ENCODE measurements at regions not wholly inside any gene's neighbourhood (a gene's known extent, or its start where the extent isn't known, plus 50 kb on each side); places are given as distances from the start of the nearest gene placed in this dataset.

DNA sequence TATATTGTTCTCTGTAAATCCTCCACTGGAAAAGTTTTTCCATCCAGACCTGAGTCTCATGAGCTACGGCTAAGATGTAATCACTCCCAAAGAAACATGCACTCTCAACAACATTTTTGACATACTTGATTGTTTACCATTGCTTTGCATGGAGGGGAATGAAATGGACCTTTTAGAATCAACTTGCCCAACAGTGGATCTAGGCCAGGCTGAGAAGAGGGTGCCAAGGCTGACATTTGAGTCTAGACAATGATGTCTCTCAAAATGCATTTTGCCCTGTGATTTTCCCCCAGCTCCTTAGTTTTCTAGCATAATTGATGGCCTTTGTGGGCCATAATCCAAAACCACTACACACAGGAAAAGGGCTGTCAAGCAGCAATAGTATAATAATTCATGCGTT is 297.9 kb upstream of the KLF6 start:
- TF ChIP-seq CTCF (IDR thresholded peaks at IDR 0.05; ENCODE audit: unreplicated experiment), result no peak
- no peak for DNase-seq (ENCODE audit: low spot score)
- Mint-ChIP-seq H3K4me3 (ENCODE audit: unreplicated experiment) (no peak overlapping the region), H3K4me1 (ENCODE audit: unreplicated experiment) (peaks cover 17% of the 10 kb centered on the region), H3K36me3 (ENCODE audit: low read depth, unreplicated experiment) (no peaks in the 10 kb centered on the region), H3K9me3 (ENCODE audit: unreplicated experiment) (no peaks in the 10 kb centered on the region), H3K27ac (ENCODE audit: unreplicated experiment) (no peak overlapping the region), H3K27me3 (ENCODE audit: unreplicated experiment) (no peaks in the 10 kb centered on the region)

- Mint-ChIP-seq H3K36me3 (ENCODE audit: low read depth, unreplicated experiment) (no peaks in the 10 kb centered on the region), H3K4me3 (ENCODE audit: unreplicated experiment) (no peak overlapping the region), H3K9me3 (ENCODE audit: unreplicated experiment) (no peaks in the 10 kb centered on the region), H3K4me1 (ENCODE audit: unreplicated experiment) (peaks cover 16% of the 10 kb centered on the region), H3K27ac (ENCODE audit: unreplicated experiment) (no peak overlapping the region), H3K27me3 (ENCODE audit: unreplicated experiment) (peaks cover 1% of the 10 kb centered on the region)
- TF ChIP-seq CTCF (IDR thresholded peaks at IDR 0.05; ENCODE audit: unreplicated experiment), result no peak
- DNase-seq (ENCODE audit: low spot score), result no peak
These were observed 296.7 kb upstream of the KLF6 start for GRCh38 chr10:4081685-4082111.

DNA sequence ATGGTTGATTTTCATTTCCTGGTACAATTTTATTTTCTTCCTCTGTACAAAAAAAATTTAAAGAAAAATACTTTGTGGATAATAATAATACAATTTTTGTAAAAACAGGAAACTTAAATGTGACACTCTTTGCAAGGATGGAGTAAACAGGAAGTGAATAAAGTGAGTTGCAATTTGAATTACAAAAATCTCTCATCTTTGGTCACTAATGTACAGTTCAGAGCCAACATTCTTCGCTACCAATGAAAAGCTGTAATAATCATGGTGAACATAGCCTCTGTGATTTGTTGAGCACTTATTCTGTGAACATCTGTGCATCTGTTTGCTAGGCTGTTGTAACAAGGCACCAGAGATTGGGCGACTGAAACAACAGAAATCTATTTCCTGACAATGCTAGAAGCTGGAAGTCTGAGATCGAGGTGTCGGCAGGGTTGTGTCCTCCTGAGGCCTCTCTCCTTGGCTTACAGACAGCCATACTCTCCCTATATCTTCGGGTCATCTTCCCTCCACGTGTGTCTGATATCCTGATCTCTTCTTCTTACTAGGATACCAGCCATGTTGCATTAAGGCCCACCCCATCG is 295.3 kb upstream of the KLF6 start:
- Mint-ChIP-seq H3K36me3 (ENCODE audit: low read depth, unreplicated experiment) (no peaks in the 10 kb centered on the region), H3K9me3 (ENCODE audit: unreplicated experiment) (no peaks in the 10 kb centered on the region), H3K4me3 (ENCODE audit: unreplicated experiment) (no peak overlapping the region), H3K4me1 (ENCODE audit: unreplicated experiment) (peaks cover 8% of the 10 kb centered on the region), H3K27ac (ENCODE audit: unreplicated experiment) (no peak overlapping the region), H3K27me3 (ENCODE audit: unreplicated experiment) (peaks cover 1% of the 10 kb centered on the region)
- no peak for TF ChIP-seq CTCF (IDR thresholded peaks at IDR 0.05; ENCODE audit: unreplicated experiment)
- DNase-seq (ENCODE audit: low spot score), result no peak

- TF ChIP-seq CTCF (IDR thresholded peaks at IDR 0.05; ENCODE audit: unreplicated experiment), result no peak
These were observed 294.8 kb upstream of the KLF6 start for GRCh38 chr10:4079803-4080202.

GRCh38 chr10:4077804-4078203 is 292.8 kb upstream of the KLF6 start:
- TF ChIP-seq CTCF (IDR thresholded peaks at IDR 0.05; ENCODE audit: unreplicated experiment), result no peak
- H3K36me3 Mint-ChIP-seq (ENCODE audit: low read depth, unreplicated experiment), result no peaks in the 10 kb centered on the region

More at GRCh38 chr10:4079803-4080202, 294.8 kb upstream of the KLF6 start:
- Mint-ChIP-seq H3K27me3 (ENCODE audit: unreplicated experiment) (peaks cover 1% of the 10 kb centered on the region), H3K27ac (ENCODE audit: unreplicated experiment) (no peak overlapping the region), H3K36me3 (ENCODE audit: low read depth, unreplicated experiment) (no peaks in the 10 kb centered on the region), H3K4me1 (ENCODE audit: unreplicated experiment) (peaks cover 8% of the 10 kb centered on the region), H3K4me3 (ENCODE audit: unreplicated experiment) (no peak overlapping the region), H3K9me3 (ENCODE audit: unreplicated experiment) (no peaks in the 10 kb centered on the region)
- no peak for DNase-seq (ENCODE audit: low spot score)

More at GRCh38 chr10:4077804-4078203, 292.8 kb upstream of the KLF6 start:
- H3K4me3 Mint-ChIP-seq (ENCODE audit: unreplicated experiment), result no peak overlapping the region
- no peak for DNase-seq (ENCODE audit: low spot score)
- H3K9me3 Mint-ChIP-seq (ENCODE audit: unreplicated experiment), result no peaks in the 10 kb centered on the region
- peaks cover 8% of the 10 kb centered on the region for H3K4me1 Mint-ChIP-seq (ENCODE audit: unreplicated experiment)
- H3K27me3 Mint-ChIP-seq (ENCODE audit: unreplicated experiment), result peaks cover 1% of the 10 kb centered on the region
- H3K27ac Mint-ChIP-seq (ENCODE audit: unreplicated experiment), result no peak overlapping the region

Data from endothelial cell (in vitro differentiated cells).